GM21737 (cell line): ENCODE measurements at regions not wholly inside any gene's neighbourhood (a gene's known extent, or its start where the extent isn't known, plus 50 kb on each side); places are given as distances from the start of the nearest gene placed in this dataset.
"Not testable (repeated sequence)": the region's sequence is repeated elsewhere in the genome, so short reads cannot be mapped to it uniquely, and the experiment has no call there.

Source experiments
- ATAC-seq: cut with Tn5 transposase; IDR thresholded peaks from one replicate; pipeline ENCODE4 v1.9.1; 2021; ENCODE audit warnings: mild to moderate bottlenecking, moderate library complexity; ENCODE audit not compliant: unreplicated experiment

DNA sequence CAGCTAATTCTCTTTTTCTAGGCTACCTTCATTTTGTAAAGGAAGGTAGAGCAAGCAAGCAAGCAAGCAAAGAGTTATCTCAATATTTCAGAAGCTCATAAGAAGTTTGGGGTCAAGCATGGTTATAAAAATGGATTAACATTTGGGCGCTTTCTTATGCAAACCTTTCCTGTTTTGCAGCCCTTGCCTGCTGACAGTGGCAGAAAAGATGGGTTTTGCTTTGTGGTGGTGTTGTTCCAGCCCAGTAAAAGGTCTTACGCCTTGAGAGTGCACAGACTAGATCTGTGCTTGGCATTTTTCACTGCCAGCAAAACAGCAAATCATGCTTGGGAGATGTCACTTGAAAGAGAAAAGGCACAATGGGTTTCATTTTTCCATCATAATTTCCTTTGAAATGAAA, 1320.6 kb upstream of the CELF4 start:
- ATAC-seq: no peak

DNA sequence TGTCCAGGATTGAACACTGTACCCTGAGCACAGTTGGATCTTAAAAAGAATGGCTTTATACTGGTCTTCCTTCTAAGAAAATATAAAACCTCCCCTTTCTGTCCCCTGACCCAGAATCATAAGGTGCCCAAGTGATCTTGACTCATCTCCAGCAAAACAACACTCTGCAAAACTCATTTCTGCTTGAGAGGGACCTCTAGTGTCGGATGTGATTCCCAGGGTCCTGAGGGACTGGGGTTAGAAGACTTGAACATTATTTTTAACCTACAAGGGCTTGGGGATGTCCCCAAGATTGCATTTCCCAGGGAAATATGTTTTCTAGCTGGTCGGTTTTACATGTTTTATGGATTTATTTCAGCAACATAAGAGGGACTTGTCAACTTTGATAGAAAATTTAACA, 1318.5 kb upstream of the CELF4 start:
- ATAC-seq: no peak

DNA sequence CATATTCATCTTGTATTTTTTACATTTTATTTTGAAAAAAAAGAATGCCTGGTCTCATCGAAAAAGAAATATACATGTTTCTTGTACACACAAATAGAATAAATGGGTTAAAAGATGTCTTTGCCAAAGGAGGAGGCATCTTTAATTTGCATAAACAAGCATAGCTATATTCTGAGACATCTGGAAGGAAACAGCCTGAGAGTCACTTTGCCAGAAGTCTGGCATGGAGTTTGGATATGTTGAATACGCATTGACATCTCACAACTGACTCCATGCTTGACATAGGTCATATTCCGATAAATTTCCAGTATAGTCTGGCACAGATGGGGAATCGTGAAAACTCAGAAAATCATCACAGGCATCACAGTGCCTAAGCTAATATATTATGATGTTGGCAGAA, 1317.5 kb upstream of the CELF4 start:
- no peak for ATAC-seq

DNA sequence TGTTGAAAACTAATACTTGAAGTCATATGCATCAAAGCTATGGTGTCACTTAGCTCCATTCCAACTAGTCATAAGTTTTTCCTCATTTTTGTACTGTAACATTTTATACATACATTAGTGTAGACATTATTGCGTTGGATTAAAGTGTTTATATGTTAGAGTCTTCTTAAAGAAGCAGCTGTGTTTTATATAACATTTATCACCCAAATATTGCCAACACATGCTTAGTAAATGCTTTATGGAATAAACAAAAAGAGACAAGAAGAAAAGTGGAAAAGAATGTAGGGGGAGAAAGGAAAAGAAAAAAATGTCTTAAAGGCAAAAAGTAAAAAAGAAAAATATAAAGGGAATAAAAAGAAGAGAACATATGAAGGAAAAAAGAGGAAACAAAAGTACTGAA, 1314.3 kb upstream of the CELF4 start:
- ATAC-seq: no peak

DNA sequence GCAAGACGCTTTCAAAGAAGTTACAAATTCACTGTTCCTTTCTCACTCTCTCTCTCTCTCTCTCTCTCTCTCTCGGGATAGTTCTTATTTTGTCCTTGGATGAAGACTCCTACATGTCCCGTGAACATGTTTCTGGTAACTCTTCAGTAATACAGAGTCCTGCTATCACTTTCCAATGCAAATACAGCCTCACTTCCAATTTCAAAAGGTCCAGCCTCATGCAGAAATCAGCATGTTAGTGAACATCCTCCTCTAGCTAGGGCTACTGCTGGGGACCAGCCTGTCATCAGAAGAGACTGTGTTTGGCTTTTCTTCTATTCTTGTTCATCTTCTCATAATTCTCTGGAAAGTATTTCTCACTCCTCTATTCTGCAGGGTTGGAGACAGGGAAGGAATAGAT, 1306.7 kb upstream of the CELF4 start:
- ATAC-seq: no peak

DNA sequence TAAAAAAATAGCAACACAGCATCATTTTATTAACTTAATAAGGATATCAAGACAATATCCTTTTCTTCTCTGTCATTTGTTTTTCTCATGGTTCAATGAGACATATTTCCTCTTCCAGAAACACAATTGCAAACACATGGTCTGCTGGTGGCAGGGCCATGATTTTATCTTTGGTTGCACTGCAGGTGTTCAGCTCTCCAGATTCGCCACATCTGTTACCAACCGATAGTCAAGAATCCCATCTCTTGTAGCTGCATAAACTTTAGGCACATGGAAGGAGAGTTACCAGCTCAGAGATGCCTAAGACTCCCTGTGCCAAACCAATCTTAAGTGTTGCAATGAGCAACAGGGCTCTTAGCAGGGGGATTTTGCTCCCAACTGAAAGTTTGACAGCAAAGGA, 1303.2 kb upstream of the CELF4 start:
- no peak for ATAC-seq

DNA sequence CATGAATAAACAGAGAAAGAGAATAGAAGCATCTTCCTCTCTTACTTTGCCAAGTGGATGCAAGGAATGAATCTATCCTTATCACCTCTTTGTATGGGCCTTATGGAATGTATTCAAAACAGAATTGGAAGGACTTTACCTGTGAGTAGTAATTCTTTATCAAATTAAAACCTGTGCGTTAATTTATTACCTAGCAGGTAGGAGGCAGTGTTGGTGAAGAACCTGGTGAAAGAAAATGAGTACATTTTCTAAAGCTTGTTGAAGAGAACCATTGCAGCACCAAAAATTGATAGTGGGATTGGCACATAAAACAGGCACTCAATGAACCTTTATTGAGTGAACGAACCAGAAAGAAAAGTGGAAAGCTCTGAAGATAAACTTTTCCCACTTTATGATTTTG, 1302.1 kb upstream of the CELF4 start:
- ATAC-seq: no peak

DNA sequence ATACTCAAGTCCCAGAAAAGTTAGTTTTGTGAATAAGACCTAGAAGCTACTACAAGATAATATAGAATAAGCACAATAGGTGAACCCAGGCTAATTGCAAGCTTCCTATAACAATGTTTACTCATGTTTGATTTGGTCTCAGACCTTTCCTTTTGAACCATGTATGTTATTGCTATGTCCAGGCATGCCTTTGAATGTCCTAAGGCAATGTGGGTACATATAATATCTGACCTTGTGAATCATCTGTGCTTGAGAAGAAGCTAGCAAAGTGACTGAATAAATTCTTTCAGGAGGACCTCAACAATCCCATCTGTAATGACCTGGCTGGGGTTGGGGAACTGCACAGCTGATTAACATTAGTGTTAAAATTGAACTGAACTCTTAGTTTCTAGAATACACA, 1285.9 kb upstream of the CELF4 start:
- ATAC-seq: no peak

DNA sequence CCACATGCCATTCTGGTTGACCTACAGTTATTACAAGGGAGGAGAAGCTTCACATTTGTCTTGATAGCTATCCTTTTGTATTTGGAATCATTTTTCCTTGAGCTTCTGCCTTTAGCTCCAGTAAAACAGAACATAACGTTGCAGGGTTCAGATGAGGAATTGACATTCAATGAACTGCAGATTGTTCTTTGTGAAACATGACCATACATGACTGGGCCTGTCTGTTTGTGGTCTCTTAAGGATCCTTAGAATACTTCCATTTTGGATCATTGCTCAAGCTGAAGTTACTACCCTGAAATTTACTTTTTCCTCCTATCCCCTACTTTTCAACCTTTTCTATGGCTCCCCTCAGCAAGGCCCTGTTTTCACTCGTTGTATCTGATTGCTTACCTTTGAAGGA, 1281.7 kb upstream of the CELF4 start:
- no peak for ATAC-seq

DNA sequence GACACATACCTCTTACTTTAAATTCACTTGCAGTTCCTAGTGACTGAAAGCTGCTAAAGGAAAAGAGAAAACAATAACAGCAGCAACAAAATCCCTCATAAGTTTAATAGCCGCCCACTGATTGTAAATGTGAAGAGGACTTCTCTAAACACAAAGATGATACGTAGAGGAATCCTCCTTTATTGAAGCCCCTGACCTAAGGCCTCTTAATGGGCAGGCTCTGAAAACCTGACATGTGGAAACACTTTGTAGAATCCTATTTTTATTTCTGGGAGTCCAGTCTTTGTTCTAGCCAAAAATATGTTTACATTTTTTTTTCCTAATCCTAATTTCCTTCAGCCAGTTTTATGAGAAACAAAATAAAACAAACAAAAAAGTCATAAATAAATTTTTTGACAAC, 1277.7 kb upstream of the CELF4 start:
- no peak for ATAC-seq

DNA sequence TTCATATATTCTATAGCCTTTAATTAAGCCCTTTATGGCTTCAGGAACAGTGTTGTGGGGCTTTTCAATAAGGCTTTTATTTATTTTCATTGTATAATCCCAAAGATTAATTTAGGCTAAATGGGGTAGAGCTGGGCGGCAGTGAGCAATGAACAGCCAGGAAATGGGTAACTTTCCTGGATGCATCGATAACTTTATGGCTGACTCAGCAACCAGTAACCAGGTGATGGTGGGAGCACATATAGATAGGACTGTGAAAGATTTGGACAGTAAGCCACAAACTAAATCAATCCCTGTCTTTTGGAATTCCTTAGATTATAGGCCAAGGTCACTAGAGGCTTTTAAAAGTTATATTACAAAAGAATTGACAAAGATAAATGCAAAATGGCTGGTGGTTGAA, 1260.6 kb upstream of the CELF4 start:
- no peak for ATAC-seq

DNA sequence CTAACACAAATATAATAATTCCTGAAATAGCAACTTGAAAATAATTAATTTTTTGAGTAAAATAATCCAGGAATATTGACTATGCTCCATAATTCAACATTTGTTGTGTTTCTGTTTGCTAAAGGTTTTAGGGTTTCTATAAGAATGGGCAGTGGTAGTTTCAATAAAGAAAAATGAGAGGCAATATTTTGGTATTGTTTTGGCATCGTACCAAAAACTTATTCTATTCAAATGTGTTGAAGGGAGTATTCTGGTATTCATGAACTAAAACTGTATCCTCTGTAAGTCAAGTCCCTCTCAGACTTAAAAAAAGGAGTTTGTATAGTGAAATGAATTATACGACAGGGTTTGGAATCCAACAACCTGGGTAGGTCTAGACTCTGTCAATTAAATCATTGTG, 1245.6 kb upstream of the CELF4 start:
- ATAC-seq: no peak

DNA sequence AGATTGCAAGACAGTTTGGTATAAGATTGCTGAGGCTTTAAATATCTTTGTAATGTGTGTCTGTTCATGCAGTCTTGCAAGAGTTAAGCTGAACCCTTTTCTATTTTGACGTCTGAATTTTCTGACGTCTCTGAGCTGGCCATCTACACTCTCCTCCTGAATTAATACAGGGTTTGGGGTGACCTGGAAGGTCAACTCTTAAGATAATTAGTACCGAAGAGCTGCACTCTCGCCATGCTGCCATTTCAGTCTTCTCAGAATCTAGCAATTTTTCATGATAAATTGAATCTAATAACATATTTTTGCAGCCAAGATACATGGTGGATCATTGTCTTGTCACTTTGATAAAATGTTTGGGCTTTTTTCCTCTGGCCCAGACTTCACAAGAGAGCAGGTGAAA, 1245.2 kb upstream of the CELF4 start:
- no peak for ATAC-seq

DNA sequence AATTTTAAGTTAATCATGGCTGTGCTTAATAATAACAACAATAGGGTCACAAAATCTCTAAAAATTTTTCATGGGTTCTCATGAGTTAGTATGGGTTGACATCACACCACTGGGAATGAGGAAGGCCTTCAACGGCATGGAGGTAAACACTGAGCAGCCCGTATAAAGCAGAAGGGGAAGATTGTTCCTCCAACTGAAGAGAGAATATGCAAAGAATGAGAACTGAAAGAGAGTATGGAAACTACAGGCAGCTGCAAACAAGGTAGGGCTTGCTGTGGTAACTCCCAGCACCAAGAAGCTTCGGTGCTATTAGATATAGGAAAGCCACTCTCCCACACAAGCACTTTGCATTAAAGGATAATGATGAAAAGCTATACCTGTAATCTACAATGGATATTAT, 1242.3 kb upstream of the CELF4 start:
- no peak for ATAC-seq

DNA sequence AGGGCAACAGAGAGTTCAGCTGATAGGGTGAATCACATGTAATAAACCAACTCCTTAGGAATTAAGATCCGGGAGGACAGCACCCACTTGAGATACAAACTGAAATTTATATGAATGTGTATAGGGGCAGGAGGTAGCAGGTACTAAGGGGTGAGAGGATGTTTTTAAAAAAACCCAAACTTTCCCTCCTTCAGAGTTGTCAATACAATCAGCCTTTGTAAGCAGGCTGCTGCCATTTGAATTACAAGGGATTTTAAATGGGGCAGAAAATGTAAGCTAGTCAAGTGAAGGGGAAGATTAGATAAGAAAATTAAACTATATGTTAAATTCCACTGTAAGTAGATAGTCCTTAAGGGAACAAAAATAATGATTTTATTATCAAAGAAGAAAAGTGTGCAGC, 1239.7 kb upstream of the CELF4 start:
- no peak for ATAC-seq

DNA sequence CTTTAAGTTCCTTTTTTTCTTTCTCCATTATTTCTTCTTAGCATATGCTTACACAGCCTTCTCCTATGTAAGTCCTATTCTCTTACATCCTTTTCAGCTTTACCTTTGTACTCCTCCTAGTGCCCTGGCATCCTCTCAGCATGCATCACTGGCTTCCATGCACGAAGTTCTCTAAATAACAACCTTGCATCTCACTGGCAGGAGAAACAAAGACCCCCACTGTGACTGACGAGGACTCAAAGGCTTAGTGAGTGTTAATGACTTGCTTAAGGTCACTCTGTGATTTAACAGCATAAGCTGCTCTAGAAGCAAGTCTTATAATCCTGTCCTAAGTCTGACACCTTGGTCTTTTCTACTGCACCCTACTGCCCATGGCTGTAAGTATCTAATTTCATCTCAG, 1236.0 kb upstream of the CELF4 start:
- no peak for ATAC-seq

DNA sequence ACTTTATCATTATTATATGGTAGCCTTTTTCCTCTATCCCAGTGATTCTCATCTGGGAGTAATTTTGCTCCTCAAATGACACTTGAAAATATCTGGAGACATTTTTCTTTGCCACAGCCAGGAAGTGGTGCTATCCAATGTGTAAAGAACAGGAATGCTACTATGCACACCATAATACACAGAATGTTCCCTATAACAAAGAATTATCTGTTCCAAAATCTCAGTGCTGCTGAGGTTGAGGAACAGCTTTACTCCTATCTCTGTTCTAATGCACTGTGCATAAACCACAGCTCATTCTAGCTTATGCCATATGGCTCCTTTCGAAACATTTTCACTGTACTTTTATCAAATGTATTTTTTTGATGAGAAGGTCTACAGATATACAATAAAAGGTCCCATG, 1231.2 kb upstream of the CELF4 start:
- no peak for ATAC-seq

DNA sequence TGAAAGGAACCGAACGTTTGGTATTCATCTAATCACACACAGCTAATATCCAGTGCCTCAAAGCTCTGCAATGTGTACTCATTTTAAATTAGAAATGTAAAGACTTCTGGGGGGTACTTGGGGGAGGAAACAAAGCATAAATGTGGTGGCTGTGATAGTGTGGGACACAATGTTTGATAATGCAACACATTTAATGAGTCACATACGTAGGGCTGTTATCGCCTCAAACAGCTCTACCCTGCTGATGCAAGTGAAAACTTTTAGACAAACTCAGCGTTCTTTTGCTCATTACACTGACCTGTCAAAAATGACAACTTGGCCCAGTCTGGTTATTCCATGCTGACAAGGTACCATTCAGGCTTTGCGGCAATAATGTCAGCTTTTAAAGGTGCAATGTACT, 1227.1 kb upstream of the CELF4 start:
- ATAC-seq: no peak

DNA sequence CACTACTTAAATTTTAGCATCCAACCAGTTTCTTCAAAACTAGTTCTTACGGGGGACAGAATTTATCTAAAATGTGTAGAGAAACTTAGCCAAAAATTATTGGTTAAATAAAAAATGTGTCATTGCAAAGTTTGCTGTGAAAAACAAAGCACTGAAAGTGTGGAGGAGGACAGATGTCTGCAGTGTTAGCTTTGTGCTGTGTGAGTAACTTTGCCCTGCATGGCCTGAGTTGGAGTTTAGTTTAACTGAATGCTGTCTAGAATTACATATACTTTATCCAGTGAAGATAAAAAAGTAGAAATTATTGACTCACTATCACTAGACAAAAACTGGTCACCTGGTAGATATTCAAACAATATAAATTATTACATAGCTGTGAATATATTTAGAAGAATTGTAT, 1225.2 kb upstream of the CELF4 start:
- no peak for ATAC-seq

DNA sequence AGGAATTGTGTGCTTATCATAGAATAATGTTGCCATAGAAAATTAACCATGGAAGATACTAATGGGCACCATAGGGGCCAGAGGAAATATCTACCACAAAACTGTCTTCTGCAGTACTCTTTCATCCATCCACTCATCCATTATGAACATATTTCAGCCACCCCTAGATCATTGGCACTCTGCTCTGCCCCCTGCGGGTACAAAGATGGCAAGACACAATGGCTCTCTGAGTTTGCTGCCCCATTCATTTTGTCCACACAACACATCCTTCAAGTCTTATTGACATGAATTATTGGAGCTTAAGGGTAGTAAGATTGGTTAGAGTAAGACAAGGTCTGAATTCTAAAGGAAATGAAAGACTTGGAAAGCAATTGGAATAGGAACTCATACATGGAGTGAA, 1224.7 kb upstream of the CELF4 start:
- ATAC-seq: no peak

DNA sequence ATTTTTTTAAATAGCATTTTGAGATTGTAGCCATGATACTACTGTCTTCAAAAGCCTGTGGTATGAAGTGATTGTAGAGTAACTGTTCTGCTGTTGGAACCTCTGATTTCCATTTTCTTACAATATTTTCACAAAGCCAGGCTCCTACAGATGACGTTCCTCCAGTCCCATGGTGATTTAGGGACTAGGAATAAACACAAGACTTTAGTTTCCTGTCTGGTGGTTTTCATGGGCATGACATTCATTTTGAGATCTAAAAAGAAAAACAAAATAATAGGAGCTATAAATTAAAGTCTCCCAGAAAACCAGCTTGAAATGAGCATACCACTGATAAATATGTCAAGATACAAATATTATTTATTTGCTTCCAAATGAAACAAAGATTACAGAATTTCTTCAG, 1223.5 kb upstream of the CELF4 start:
- no peak for ATAC-seq

DNA sequence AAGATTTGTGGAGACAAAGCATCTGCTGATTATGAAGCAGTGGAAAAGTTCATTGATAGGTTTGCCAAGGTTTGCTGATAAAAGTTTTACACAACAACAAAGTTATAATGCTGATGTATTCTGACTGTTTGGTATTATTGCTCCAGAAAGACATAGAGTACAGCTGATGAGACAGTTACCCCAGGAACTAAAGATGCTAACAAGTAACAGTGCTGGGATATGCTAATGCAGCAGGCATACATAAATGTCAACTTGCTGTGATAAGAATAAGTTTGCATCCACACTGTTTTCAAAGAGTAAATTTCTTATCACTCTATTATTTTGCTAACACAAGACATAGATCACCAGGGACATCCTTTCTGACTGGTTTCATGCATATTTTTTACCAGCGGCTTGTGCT, 1221.3 kb upstream of the CELF4 start:
- no peak for ATAC-seq

DNA sequence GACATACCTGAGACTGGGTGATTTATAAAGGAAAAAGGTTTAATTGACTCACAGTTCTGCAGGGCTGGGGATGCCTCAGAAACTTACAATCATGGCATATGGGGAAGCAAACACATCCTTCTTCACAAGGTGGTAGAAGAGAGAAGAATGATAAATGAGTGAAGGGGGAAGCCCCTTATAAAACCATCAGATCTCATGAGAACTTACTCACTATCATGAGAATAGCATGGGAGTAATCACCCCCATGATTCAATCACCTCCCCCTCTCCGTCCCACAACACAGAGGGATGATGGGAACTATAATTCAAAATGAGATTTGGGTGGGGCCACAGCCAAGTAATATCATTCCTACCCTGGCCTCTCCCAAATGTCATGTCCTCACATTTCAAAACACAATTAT, 1206.0 kb upstream of the CELF4 start:
- not testable (repeated sequence) for ATAC-seq

DNA sequence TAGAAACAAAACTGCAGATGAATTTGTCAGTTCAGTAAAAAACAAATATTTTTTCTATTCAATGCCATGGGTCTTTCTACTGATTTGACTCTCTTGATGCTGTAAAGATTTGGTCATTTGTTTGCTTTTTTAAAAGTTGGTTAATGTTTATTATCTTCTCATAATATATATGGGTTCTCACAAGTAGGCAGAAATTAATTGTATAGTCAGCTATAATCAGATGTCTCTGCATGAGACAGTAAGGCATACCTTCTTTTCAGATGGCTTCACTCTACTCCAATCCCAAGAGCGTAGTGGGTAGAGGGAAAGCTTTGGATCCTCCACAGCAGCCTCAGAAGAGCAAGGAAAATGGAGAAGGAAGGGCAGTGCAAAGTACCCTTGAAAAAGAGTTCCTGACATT, 1202.9 kb upstream of the CELF4 start:
- ATAC-seq: no peak
